KMS-11 (cell line): ENCODE measurements at regions not wholly inside any gene's neighbourhood (a gene's known extent, or its start where the extent isn't known, plus 50 kb on each side); places are given as distances from the start of the nearest gene placed in this dataset.

Experiments used
- H2AFZ ChIP-seq: fragments of 200-600 bp; sonication (generic); 2 replicates; pipeline ENCODE4 v1.6.1; 2016; ENCODE audit warnings: antibody characterized with exemption, mixed run types, low read depth
- H3K27ac ChIP-seq: fragments of 200-600 bp; sonication (generic); 2 replicates; pipeline ENCODE4 v1.6.1; 2016; ENCODE audit warnings: mild to moderate bottlenecking, mixed run types
- H3K27me3 ChIP-seq: fragments of 200-600 bp; sonication (generic); 2 replicates; pipeline ENCODE4 v1.6.1; 2017; ENCODE audit warnings: mild to moderate bottlenecking, low read depth, mixed run types, moderate library complexity; ENCODE audit not compliant: insufficient read depth
- H3K36me3 ChIP-seq: fragments of 200-600 bp; sonication (generic); 2 replicates; pipeline ENCODE4 v1.6.1; 2017; ENCODE audit warnings: mild to moderate bottlenecking, mixed run types; ENCODE audit not compliant: insufficient read depth
- H3K4me1 ChIP-seq: fragments of 200-600 bp; sonication (generic); 2 replicates; pipeline ENCODE4 v1.6.1; 2016; ENCODE audit warnings: mild to moderate bottlenecking, low read depth, mixed run types; ENCODE audit not compliant: poor library complexity, severe bottlenecking
- H3K4me2 ChIP-seq: fragments of 200-600 bp; sonication (generic); 2 replicates; pipeline ENCODE4 v1.7.0; 2016; ENCODE audit warnings: mild to moderate bottlenecking, mixed run types
- H3K4me3 ChIP-seq: fragments of 200-600 bp; sonication (generic); IDR thresholded peaks from 2 replicates; pipeline ENCODE4 v1.6.1; 2017; ENCODE audit warnings: low read depth, low read length, mixed read lengths; ENCODE audit not compliant: insufficient read depth
- H3K79me2 ChIP-seq: fragments of 200-600 bp; sonication (generic); 2 replicates; pipeline ENCODE4 v1.6.1; 2016; ENCODE audit warnings: low read depth, mixed run types; ENCODE audit not compliant: insufficient read depth
- H3K9ac ChIP-seq: fragments of 200-600 bp; sonication (generic); 2 replicates; pipeline ENCODE4 v1.6.1; 2016; ENCODE audit warnings: mild to moderate bottlenecking, mixed run types
- H4K20me1 ChIP-seq: fragments of 200-600 bp; sonication (generic); 2 replicates; pipeline ENCODE4 v1.6.1; 2016; ENCODE audit warnings: mild to moderate bottlenecking, mixed run types; ENCODE audit not compliant: insufficient read depth
- CTCF ChIP-seq: fragments of 200-600 bp; sonication (generic); conservative IDR thresholded peaks from 2 replicates; pipeline ENCODE4 v1.6.1; 2017; ENCODE audit warnings: low read depth, mild to moderate bottlenecking, antibody characterized with exemption, low read length, moderate library complexity, mixed read lengths

- no peaks in the 10 kb centered on the region for H3K4me1 ChIP-seq
- H3K36me3 ChIP-seq: no peaks in the 10 kb centered on the region
- no peaks in the 10 kb centered on the region for H4K20me1 ChIP-seq
- H3K27me3 ChIP-seq: no peaks in the 10 kb centered on the region
- H3K4me2 ChIP-seq: no peak overlapping the region
- H3K9ac ChIP-seq: no peak overlapping the region
- no peak overlapping the region for H3K4me3 ChIP-seq
- no peak overlapping the region for H3K27ac ChIP-seq
- H2AFZ ChIP-seq: no peak overlapping the region
- no peaks in the 10 kb centered on the region for H3K79me2 ChIP-seq
- TF ChIP-seq CTCF: no peak
Measured at GRCh38 chr5:168089201-168089887, 202.1 kb upstream of the WWC1 start.

- Histone ChIP-seq H3K4me3 (no peak overlapping the region), H3K4me2 (no peak overlapping the region), H3K79me2 (no peaks in the 10 kb centered on the region), H3K4me1 (no peaks in the 10 kb centered on the region), H2AFZ (no peak overlapping the region), H3K27ac (no peak overlapping the region), H3K27me3 (no peaks in the 10 kb centered on the region), H4K20me1 (no peaks in the 10 kb centered on the region), H3K9ac (no peak overlapping the region), H3K36me3 (no peaks in the 10 kb centered on the region)
- TF ChIP-seq CTCF: no peak
Measured at GRCh38 chr5:168092209-168093185, 198.9 kb upstream of the WWC1 start.

GRCh38 chr5:168093200-168093910 lies 198.1 kb upstream of the WWC1 start:
- TF ChIP-seq CTCF: no peak
- H3K9ac ChIP-seq: no peak overlapping the region
- H3K27me3 ChIP-seq: no peaks in the 10 kb centered on the region
- H2AFZ ChIP-seq: no peak overlapping the region
- H3K36me3 ChIP-seq: no peaks in the 10 kb centered on the region
- no peak overlapping the region for H3K4me2 ChIP-seq
- H3K4me1 ChIP-seq: no peaks in the 10 kb centered on the region
- no peak overlapping the region for H3K4me3 ChIP-seq
- H3K79me2 ChIP-seq: no peaks in the 10 kb centered on the region
- no peaks in the 10 kb centered on the region for H4K20me1 ChIP-seq
- H3K27ac ChIP-seq: no peak overlapping the region

GRCh38 chr5:168096525-168096924 lies 194.9 kb upstream of the WWC1 start:
- Histone ChIP-seq H3K36me3 (no peaks in the 10 kb centered on the region), H3K4me2 (no peak overlapping the region), H3K4me3 (no peak overlapping the region), H3K27me3 (no peaks in the 10 kb centered on the region), H2AFZ (no peak overlapping the region), H3K27ac (no peak overlapping the region), H4K20me1 (no peaks in the 10 kb centered on the region), H3K9ac (no peak overlapping the region), H3K4me1 (no peaks in the 10 kb centered on the region), H3K79me2 (no peaks in the 10 kb centered on the region)
- TF ChIP-seq CTCF: no peak
